H1 (cell line): ENCODE measurements at regions not wholly inside any gene's neighbourhood (a gene's known extent, or its start where the extent isn't known, plus 50 kb on each side); places are given as distances from the start of the nearest gene placed in this dataset.

Experiments
- CTCF ChIA-PET: fragments of 300-600 bp; sonication (Branson Sonifier 250); formaldehyde crosslinking; loops from one replicate; lab custom pipeline; 2021; ENCODE audit not compliant: partially characterized antibody; lab: Charles Lee
- POLR2A ChIA-PET: fragments of 300-600 bp; sonication (Branson Sonifier 250); formaldehyde crosslinking; loops from one replicate; lab custom pipeline; 2021; ENCODE audit warnings: inconsistent platforms; ENCODE audit not compliant: partially characterized antibody; lab: Charles Lee
- DNase-seq, 2 experiments: peaks; one replicate each; pipeline versions ENCODE4 v3.0.0 to v3.0.0-alpha.2; 2010 to 2022; ENCODE audit warnings: low spot score in 2 of 2, low read depth in 1 of 2, mixed read lengths in 1 of 2
- FAIRE-seq: peaks from 2 replicates; lab custom pipeline; 2011; peaks lifted over from hg19 to GRCh38; lab: Jason Lieb, UNC
- H2AFZ ChIP-seq: 2 replicates; pipeline ENCODE4 v1.8.1; 2012; ENCODE audit warnings: low read length, inconsistent platforms
- H2AK5ac ChIP-seq: 2 replicates; pipeline ENCODE4 v1.6.1; 2013; ENCODE audit warnings: low read depth, low read length
- H2BK120ac ChIP-seq: replicated peaks from 2 replicates; pipeline ENCODE3; 2013; ENCODE audit warnings: low read depth, low read length, inconsistent platforms
- H2BK12ac ChIP-seq: 2 replicates; pipeline ENCODE4 v1.6.1; 2013; ENCODE audit warnings: low read depth, low read length
- H2BK15ac ChIP-seq: 2 replicates; pipeline ENCODE4 v1.6.1; 2013; ENCODE audit warnings: low read length
- H2BK20ac ChIP-seq: 2 replicates; pipeline ENCODE4 v1.6.1; 2013; ENCODE audit warnings: low read length
- H2BK5ac ChIP-seq: 2 replicates; pipeline ENCODE4 v1.6.1; 2013; ENCODE audit warnings: low read depth, low read length
- H3K14ac ChIP-seq: 2 replicates; pipeline ENCODE4 v1.6.1; 2013; ENCODE audit warnings: inconsistent platforms; ENCODE audit not compliant: insufficient read length
- H3K18ac ChIP-seq: 2 replicates; pipeline ENCODE4 v1.6.1; 2013; ENCODE audit warnings: low read length; ENCODE audit errors: extremely low read depth
- H3K23ac ChIP-seq: 2 replicates; pipeline ENCODE4 v1.6.1; 2013; ENCODE audit warnings: inconsistent platforms; ENCODE audit not compliant: insufficient read length
- H3K23me2 ChIP-seq: 2 replicates; pipeline ENCODE4 v1.6.1; 2013; ENCODE audit warnings: low read depth, low read length
- H3K27ac ChIP-seq: 2 replicates; pipeline ENCODE4 v1.6.1; 2011; ENCODE audit warnings: low read depth, low read length, inconsistent platforms
- H3K27me3 ChIP-seq, 4 experiments: replicated peaks in 1 of 4; 1 replicate in 1 of 4; 2 replicates in 3 of 4; pipeline versions ENCODE4 v1.6.1 to v1.8.1; 2011 to 2013; ENCODE audit warnings: low read length in 3 of 4, mild to moderate bottlenecking in 3 of 4, inconsistent platforms in 2 of 4, mixed read lengths in 2 of 4, moderate library complexity in 1 of 4; ENCODE audit not compliant: control insufficient read depth in 3 of 4, insufficient read depth in 3 of 4; ENCODE audit errors: extremely low read depth in 1 of 4
- H3K36me3 ChIP-seq, 4 experiments: 2 replicates each; pipeline versions ENCODE4 v1.6.1 to v1.8.1; 2011 to 2013; ENCODE audit warnings: mild to moderate bottlenecking in 4 of 4, low read length in 3 of 4, moderate library complexity in 2 of 4, control low read depth in 1 of 4, inconsistent platforms in 1 of 4; ENCODE audit not compliant: insufficient read depth in 4 of 4, control insufficient read depth in 2 of 4
- H3K4ac ChIP-seq: replicated peaks from 2 replicates; pipeline ENCODE3; 2013; ENCODE audit warnings: low read length, low read depth, mixed read lengths, inconsistent platforms; ENCODE audit not compliant: insufficient read length
- H3K4me1 ChIP-seq, 4 experiments: replicated peaks in 1 of 4; 1 replicate in 1 of 4; 2 replicates in 3 of 4; pipeline versions ENCODE4 v1.6.1 to v1.8.1; 2011 to 2013; ENCODE audit warnings: low read length in 3 of 4, inconsistent platforms in 2 of 4, mixed read lengths in 1 of 4; ENCODE audit not compliant: insufficient read depth in 4 of 4, control insufficient read depth in 3 of 4
- H3K4me2 ChIP-seq, 2 experiments: 2 replicates each; pipeline versions ENCODE4 v1.6.1 to v1.8.1; 2011 to 2013; ENCODE audit warnings: low read depth in 2 of 2, low read length in 2 of 2, control low read depth in 1 of 2, inconsistent platforms in 1 of 2, mild to moderate bottlenecking in 1 of 2; ENCODE audit not compliant: insufficient read depth in 1 of 2
- H3K4me3 ChIP-seq, 4 experiments: fragments of 200-600, 300-600 bp in 1 of 4; sonication (generic), shearing (Covaris generic), sonication (Bioruptor Twin) in 1 of 4; 2 replicates each; pipeline versions ENCODE4 v1.5.1 to v1.8.1; 2011 to 2016; ENCODE audit warnings: low read length in 4 of 4, low read depth in 3 of 4, control low read depth in 2 of 4, inconsistent platforms in 2 of 4, mild to moderate bottlenecking in 2 of 4, mixed read lengths in 1 of 4, moderate library complexity in 1 of 4; ENCODE audit not compliant: insufficient read depth in 2 of 4; ENCODE audit errors: extremely low read depth in 1 of 4
- H3K56ac ChIP-seq: replicated peaks from 2 replicates; pipeline ENCODE3; 2013; ENCODE audit warnings: low read depth, mild to moderate bottlenecking, mixed read lengths, low read length, inconsistent platforms; ENCODE audit not compliant: insufficient read length
- H3K79me1 ChIP-seq: 2 replicates; pipeline ENCODE4 v1.6.1; 2013; ENCODE audit warnings: low read depth, low read length, control low read depth
- H3K79me2 ChIP-seq, 2 experiments: 2 replicates each; pipeline versions ENCODE4 v1.6.1 to v1.8.1; 2012 to 2013; ENCODE audit warnings: low read length in 2 of 2, mild to moderate bottlenecking in 2 of 2, inconsistent platforms in 1 of 2; ENCODE audit not compliant: insufficient read depth in 2 of 2, control insufficient read depth in 1 of 2
- H3K9ac ChIP-seq, 4 experiments: replicated peaks in 1 of 4; 1 replicate in 1 of 4; 2 replicates in 3 of 4; pipeline versions ENCODE4 v1.6.1 to v1.8.1; 2011 to 2013; ENCODE audit warnings: low read depth in 3 of 4, low read length in 3 of 4, control low read depth in 2 of 4, mild to moderate bottlenecking in 2 of 4, moderate library complexity in 2 of 4, inconsistent platforms in 1 of 4; ENCODE audit errors: extremely low read depth in 1 of 4
- H3K9me3 ChIP-seq, 2 experiments: 2 replicates each; pipeline versions ENCODE4 v1.6.1 to v1.8.1; 2012 to 2013; ENCODE audit warnings: mild to moderate bottlenecking in 2 of 2, moderate library complexity in 2 of 2, control low read depth in 1 of 2, inconsistent platforms in 1 of 2, low read depth in 1 of 2, low read length in 1 of 2, mixed read lengths in 1 of 2; ENCODE audit not compliant: insufficient read depth in 2 of 2
- H4K20me1 ChIP-seq, 2 experiments: replicated peaks in 1 of 2; 2 replicates each; pipeline versions ENCODE3 to v1.8.1; 2011 to 2013; ENCODE audit warnings: inconsistent platforms in 2 of 2, low read length in 2 of 2, mild to moderate bottlenecking in 1 of 2; ENCODE audit not compliant: insufficient read depth in 2 of 2, control insufficient read depth in 1 of 2
- H4K5ac ChIP-seq: 2 replicates; pipeline ENCODE4 v1.6.1; 2013; ENCODE audit warnings: low read length, low read depth, mixed read lengths, inconsistent platforms; ENCODE audit not compliant: insufficient read length
- H4K8ac ChIP-seq: 2 replicates; pipeline ENCODE4 v1.8.0; 2013; ENCODE audit warnings: mild to moderate bottlenecking, moderate library complexity, low read length, inconsistent platforms; ENCODE audit not compliant: insufficient read depth; ENCODE audit errors: extremely low read depth
- H4K91ac ChIP-seq: replicated peaks from 2 replicates; pipeline ENCODE3; 2013; ENCODE audit warnings: low read length, mixed read lengths, inconsistent platforms; ENCODE audit not compliant: insufficient read length
- CBX5 ChIP-seq: fragments of 300-800, 300-1000 bp; sonication (generic); IDR thresholded peaks from 2 replicates; pipeline ENCODE4 v1.7.1; 2016; ENCODE audit warnings: antibody characterized with exemption, low read length, low read depth
- CEBPB ChIP-seq: IDR thresholded peaks from 2 replicates; pipeline ENCODE4 v1.6.1; 2012; ENCODE audit warnings: low read depth, low read length
- FOSL1 ChIP-seq: IDR thresholded peaks from 2 replicates; pipeline ENCODE4 v1.6.1; 2011; ENCODE audit warnings: mild to moderate bottlenecking, low read depth, low read length, moderate library complexity; ENCODE audit not compliant: insufficient read depth
- GABPA ChIP-seq: IDR thresholded peaks from 2 replicates; pipeline ENCODE4 v1.6.1; 2011; ENCODE audit warnings: mild to moderate bottlenecking, low read length, moderate library complexity, borderline replicate concordance; ENCODE audit not compliant: insufficient read depth
- KDM1A ChIP-seq: fragments of 200-600, 300-600 bp; sonication (generic); IDR thresholded peaks from 2 replicates; pipeline ENCODE4 v1.7.1; 2016; ENCODE audit warnings: mild to moderate bottlenecking, low read length, borderline replicate concordance
- POLR2AphosphoS5 ChIP-seq: IDR thresholded peaks from 2 replicates; pipeline ENCODE4 v1.6.1; 2011; ENCODE audit warnings: low read depth, low read length
- RAD21 ChIP-seq, 2 experiments: IDR thresholded peaks in 1 of 2; conservative IDR thresholded peaks in 1 of 2; 2 replicates each; pipeline ENCODE4 v1.6.1; 2011; ENCODE audit warnings: low read depth in 2 of 2, low read length in 2 of 2, improper control_type of control experiment in 1 of 2, inconsistent platforms in 1 of 2, mild to moderate bottlenecking in 1 of 2, moderate library complexity in 1 of 2
- SUZ12 ChIP-seq: fragments of 200-600 bp; sonication (generic); IDR thresholded peaks from 2 replicates; pipeline ENCODE4 v1.6.1; 2012; ENCODE audit warnings: mild to moderate bottlenecking, inconsistent platforms, low read length, moderate library complexity, mixed read lengths
- YY1 ChIP-seq: IDR thresholded peaks from 2 replicates; pipeline ENCODE4 v1.6.1; 2011; ENCODE audit warnings: low read depth, mild to moderate bottlenecking, low read length
- WGBS, 2 experiments: shearing (Covaris generic) in 1 of 2; methylation state at CpG; one replicate each; pipeline versions ENCODE4 v1.1.6 to v1.1.7; 2013 to 2015; ENCODE audit warnings: low lambda C conversion rate in 2 of 2, mixed read lengths in 2 of 2, inconsistent platforms in 1 of 2, low coverage in 1 of 2, missing lambda C conversion rate in 1 of 2; ENCODE audit not compliant: insufficient replicate concordance in 2 of 2, insufficient coverage in 1 of 2, insufficient read length in 1 of 2; ENCODE audit errors: extremely low coverage in 1 of 2, missing lambda C conversion rate in 1 of 2; 5-methylcytosine and 5-hydroxymethylcytosine counted together

DNA sequence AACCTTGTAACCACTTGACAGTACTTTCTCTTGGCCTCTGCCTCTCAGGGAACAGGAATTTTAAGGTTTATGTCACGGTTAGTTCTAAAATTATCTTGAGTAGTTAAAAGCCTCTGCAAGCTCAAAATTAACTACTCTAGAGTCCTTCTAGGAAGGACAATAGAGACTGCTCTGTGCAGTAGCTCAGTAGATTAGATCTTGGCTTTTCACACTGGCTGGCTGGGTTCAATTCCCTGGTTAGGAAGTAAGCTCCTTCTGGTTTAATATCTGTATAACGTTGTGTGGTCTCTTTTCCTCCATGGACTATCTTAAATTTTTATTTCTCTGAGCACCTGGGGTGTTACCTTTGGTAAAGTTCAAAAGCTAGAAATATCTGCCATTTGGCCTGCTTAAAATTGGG is 109.2 kb downstream of the AASDHPPT start:
- H3K56ac ChIP-seq, result no peak overlapping the region
- no peak overlapping the region for H2BK5ac ChIP-seq
- no peak overlapping the region for H4K5ac ChIP-seq
- no peak overlapping the region for H3K4ac ChIP-seq
- H2BK12ac ChIP-seq, result no peak overlapping the region
- POLR2A ChIA-PET, result interaction anchor here (0.6 kb wide), 1 partner anchor 605 kb away, joined by 3 read pairs; no protein-coding TSS in a partner anchor
- no peak overlapping the region for H4K8ac ChIP-seq
- no peaks in the 10 kb centered on the region for H3K27me3 ChIP-seq
- no peak overlapping the region for H2AFZ ChIP-seq
- H3K9ac ChIP-seq, result no peak overlapping the region
- DNase-seq, result no peak
- H3K79me2 ChIP-seq, result no peaks in the 10 kb centered on the region
- H3K27ac ChIP-seq, result no peak overlapping the region
- no peak overlapping the region for H3K18ac ChIP-seq
- no peak overlapping the region for H3K23ac ChIP-seq
- H2BK15ac ChIP-seq, result no peak overlapping the region
- H3K9me3 ChIP-seq, result peaks cover 17% of the 10 kb centered on the region in 2 experiments
- H3K23me2 ChIP-seq, result no peaks in the 10 kb centered on the region
- CTCF ChIA-PET, result interaction anchor here (0.6 to 1.3 kb wide), 4 partner anchors 30 to 301 kb away, joined by 3 to 6 read pairs (median 4); no protein-coding TSS in a partner anchor
- no peak overlapping the region for H2BK120ac ChIP-seq
- no peak overlapping the region for H3K4me3 ChIP-seq
- H2AK5ac ChIP-seq, result no peak overlapping the region
- no peak overlapping the region for H4K91ac ChIP-seq
- H3K36me3 ChIP-seq, result no peaks in the 10 kb centered on the region
- 82% methylated on average over 2 of the region's 2 CpGs; no CpG with 5 or more reads in 1 of the 2 experiments for WGBS, 2 experiments
- no peaks in the 10 kb centered on the region for H4K20me1 ChIP-seq
- H3K79me1 ChIP-seq, result no peaks in the 10 kb centered on the region
- no peak overlapping the region for H2BK20ac ChIP-seq
- TF ChIP-seq CBX5 (no peak), CEBPB (no peak), FOSL1 (no peak), YY1 (no peak), GABPA (no peak), POLR2AphosphoS5 (no peak), RAD21 (IDR thresholded peaks at IDR 0.05 in 1 of 2, conservative IDR thresholded peaks at IDR 0.05 in 1 of 2; ENCODE audit: low read depth in 2 of 2, low read length in 2 of 2) (no peak), KDM1A (no peak), SUZ12 (no peak)
- no peak for FAIRE-seq
- no peak overlapping the region for H3K4me2 ChIP-seq
- no peak overlapping the region for H3K14ac ChIP-seq
- no peaks in the 10 kb centered on the region for H3K4me1 ChIP-seq
